Psoas muscle (tissue), 7 donors: ENCODE measurements at regions not wholly inside any gene's neighbourhood (a gene's known extent, or its start where the extent isn't known, plus 50 kb on each side); places are given as distances from the start of the nearest gene placed in this dataset.

Experiments used
- ATAC-seq, 4 donors: fragments of 200-7000 bp; cut with Tn5 transposase; one replicate each; pipeline ENCODE4 v1.9.1; 2020; ENCODE audit warnings: moderate library complexity in 3 of 4, mild to moderate bottlenecking in 2 of 4
- DNase-seq, 2 donors: peaks; one replicate each; pipeline ENCODE4 v3.0.0-alpha.2; 2020
- H3K27ac ChIP-seq: fragments of 200-600 bp; one replicate; pipeline ENCODE4 v1.8.0; 2022
- H3K27me3 ChIP-seq, 3 donors: fragments of 200-600 bp in 1 of 3; one replicate each; pipeline versions ENCODE4 v1.6.1 to v1.8.0; 2013 to 2022; ENCODE audit warnings: low read length in 2 of 3, mild to moderate bottlenecking in 2 of 3, moderate library complexity in 1 of 3; ENCODE audit not compliant: insufficient read depth in 3 of 3
- H3K36me3 ChIP-seq, 2 donors: fragments of 200-600 bp in 1 of 2; one replicate each; pipeline versions ENCODE4 v1.6.1 to v1.8.0; 2013 to 2022; ENCODE audit warnings: low read depth in 1 of 2, mild to moderate bottlenecking in 1 of 2, moderate library complexity in 1 of 2; ENCODE audit not compliant: insufficient read depth in 1 of 2
- H3K4me1 ChIP-seq: fragments of 200-600 bp; one replicate; pipeline ENCODE4 v1.8.0; 2022
- H3K4me3 ChIP-seq: fragments of 200-600 bp; one replicate; pipeline ENCODE4 v1.8.0; 2022; ENCODE audit warnings: mild to moderate bottlenecking
- H3K9me3 ChIP-seq: fragments of 200-600 bp; one replicate; pipeline ENCODE4 v1.8.0; 2022
- CTCF ChIP-seq: fragments of 200-600 bp; IDR thresholded peaks from one replicate; pipeline ENCODE4 v1.8.0; 2022; ENCODE audit warnings: antibody characterized with exemption
- WGBS, 3 donors: extraction: QIAGEN DNeasy Blood & Tissue Kit; methylation state at CpG; one replicate each; pipeline versions ENCODE4 v1.1.6 to v1.1.7; 2013; 5-methylcytosine and 5-hydroxymethylcytosine counted together
- intact Hi-C, 2 donors: fragments of 100-400 bp; cut with DNase I; formaldehyde crosslinking; loops; one replicate each; pipeline versions ENCODE4 v1.11.0 to v1.14.2; 2022
- donor health status: healthy with polysubstance abuse.
- donor health status: DM: no; HTN: no; CAD: no; lungs with moderate emphysema.
- donor health status: Bipolar disorder and iron deficiency.
- donor health status: healthy.
- donor health status: DM: yes; HTN: yes; CAD: no.
- donor health status: DM: no; HTN: no; CAD: no.
- donor health status: DM: yes; HTN: yes; CAD: no.

- no peak for DNase-seq
- Histone ChIP-seq H3K4me3 (no peak overlapping the region), H3K27ac (no peak overlapping the region), H3K4me1 (no peaks in the 10 kb centered on the region), H3K9me3 (peaks cover 15% of the 10 kb centered on the region), H3K27me3 (no peaks in the 10 kb centered on the region), H3K36me3 (no peaks in the 10 kb centered on the region)
- no peak for ATAC-seq
- intact Hi-C loops: no loop called here
- no peak for TF ChIP-seq CTCF
- WGBS, 3 donors: 84 to 90% (median 87%) methylated on average over 9 of the region's 9 CpGs
These were observed 257.5 kb downstream of the RPRM start for GRCh38 chr2:153221087-153221486.

- no peaks in the 10 kb centered on the region for H3K9me3 ChIP-seq
- no peak for ATAC-seq
- no peaks in the 10 kb centered on the region for H3K27me3 ChIP-seq
- no peak overlapping the region for H3K27ac ChIP-seq
- no peak for TF ChIP-seq CTCF
- H3K4me3 ChIP-seq: no peak overlapping the region
- DNase-seq: no peak
- intact Hi-C loops: no loop called here
- no peaks in the 10 kb centered on the region for H3K4me1 ChIP-seq
- no peaks in the 10 kb centered on the region for H3K36me3 ChIP-seq
These were observed 259.7 kb downstream of the RPRM start for GRCh38 chr2:153218851-153219250.

- intact Hi-C loops: no loop called here
- ATAC-seq: no peak
- no peaks in the 10 kb centered on the region for H3K9me3 ChIP-seq
- TF ChIP-seq CTCF: no peak
- H3K4me3 ChIP-seq: no peak overlapping the region
- H3K36me3 ChIP-seq: no peaks in the 10 kb centered on the region
- DNase-seq: no peak
- H3K27me3 ChIP-seq: no peaks in the 10 kb centered on the region
- no peak overlapping the region for H3K27ac ChIP-seq
- H3K4me1 ChIP-seq: no peaks in the 10 kb centered on the region
- WGBS, 3 donors: 53 to 67% (median 61%) methylated on average over 1 of the region's 1 CpG
These were observed 264.2 kb downstream of the RPRM start for GRCh38 chr2:153214337-153214736.

GRCh38 chr2:153213022-153213421 is 265.5 kb downstream of the RPRM start:
- Histone ChIP-seq H3K36me3 (no peaks in the 10 kb centered on the region), H3K27me3 (no peaks in the 10 kb centered on the region), H3K9me3 (no peaks in the 10 kb centered on the region), H3K4me1 (no peaks in the 10 kb centered on the region), H3K27ac (no peak overlapping the region), H3K4me3 (no peak overlapping the region)
- ATAC-seq (no peak), DNase-seq (no peak)
- no peak for TF ChIP-seq CTCF
- intact Hi-C loops: no loop called here
- WGBS, 3 donors: 82 to 87% (median 83%) methylated on average over 1 of the region's 1 CpG
